Skeletal muscle cell (primary cell): ENCODE measurements at regions not wholly inside any gene's neighbourhood (a gene's known extent, or its start where the extent isn't known, plus 50 kb on each side); places are given as distances from the start of the nearest gene placed in this dataset.
A peak's percentile ranks its signal among the peaks of the same experiment; 100 is the strongest.

ENCODE experiments used
- DNase-seq: peaks from one replicate; pipeline ENCODE4 v3.0.0-alpha.2; 2010; ENCODE audit warnings: low read depth
- H3K4me3 ChIP-seq: 2 replicates; pipeline ENCODE4 v1.5.1; 2011; ENCODE audit warnings: low read depth, mild to moderate bottlenecking, control low read depth, low read length, moderate library complexity

DNA sequence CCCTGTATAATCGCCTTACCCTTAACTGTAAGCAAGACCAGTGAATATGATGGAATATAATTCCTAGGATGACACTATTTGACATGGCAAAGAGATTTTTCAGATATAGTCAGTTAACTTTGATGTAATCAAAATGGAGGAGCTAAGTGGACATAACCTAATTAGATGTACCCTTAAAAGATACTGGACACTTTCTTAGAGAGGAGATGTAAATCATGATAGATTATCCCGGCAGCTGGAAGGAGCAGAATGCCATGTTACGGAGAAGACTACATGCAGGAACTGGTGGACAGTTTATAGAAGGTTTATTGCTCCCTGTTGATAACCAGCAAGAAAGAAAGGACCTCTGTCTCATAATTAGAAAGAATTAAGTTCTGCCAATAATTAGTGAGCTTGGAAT, 1142.9 kb downstream of the SI start:
- no peak for DNase-seq
- no peak overlapping the region for H3K4me3 ChIP-seq

DNA sequence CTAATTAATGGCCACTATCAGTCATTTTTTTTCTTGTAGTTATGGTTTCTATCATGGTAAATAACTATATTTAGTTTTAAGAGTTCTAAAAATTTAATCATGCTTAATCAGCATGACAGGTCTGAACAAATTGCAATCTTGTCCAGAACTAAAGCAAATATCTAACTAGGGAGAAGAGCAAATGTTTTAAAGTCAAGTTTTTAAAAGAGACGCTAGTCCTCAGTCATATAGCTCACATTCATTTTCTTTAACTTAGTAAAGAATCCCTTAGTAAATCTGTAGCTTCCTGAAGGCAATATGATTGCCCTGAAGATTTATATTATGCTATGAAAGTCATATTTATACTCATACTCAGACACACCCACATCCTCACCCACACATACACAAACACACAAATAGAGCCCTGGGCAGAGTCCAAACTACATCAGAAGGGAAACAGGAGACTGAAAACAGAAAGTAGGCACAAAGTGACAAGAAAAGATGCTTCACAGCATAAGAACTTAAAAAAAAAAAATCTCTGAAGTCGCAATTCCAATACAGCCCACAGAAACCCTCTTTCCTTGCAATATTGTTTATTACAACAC, 1149.1 kb downstream of the SI start:
- DNase-seq, result no peak
- no peak overlapping the region for H3K4me3 ChIP-seq

- no peak overlapping the region for H3K4me3 ChIP-seq
- DNase-seq, result no peak
Observed at GRCh38 chr3:163927521-163927920, 1150.8 kb downstream of the SI start.

GRCh38 chr3:163924600-163924999, 1153.7 kb downstream of the SI start:
- DNase-seq, result no peak
- no peak overlapping the region for H3K4me3 ChIP-seq

GRCh38 chr3:163919154-163919553, 1159.1 kb downstream of the SI start:
- DNase-seq, result no peak
- no peak overlapping the region for H3K4me3 ChIP-seq

- no peak for DNase-seq
- H3K4me3 ChIP-seq, result no peak overlapping the region
Observed at GRCh38 chr3:163916596-163917560, 1161.4 kb downstream of the SI start.

GRCh38 chr3:163915280-163915679, 1163.0 kb downstream of the SI start:
- no peak for DNase-seq
- H3K4me3 ChIP-seq, result no peak overlapping the region

- DNase-seq, result no peak
- H3K4me3 ChIP-seq, result no peak overlapping the region
Observed at GRCh38 chr3:163914567-163914966, 1163.7 kb downstream of the SI start.

GRCh38 chr3:163891771-163892170, 1186.5 kb downstream of the SI start:
- DNase-seq, result no peak
- H3K4me3 ChIP-seq, result no peak overlapping the region

GRCh38 chr3:163890661-163891060, 1187.6 kb downstream of the SI start:
- no peak for DNase-seq
- H3K4me3 ChIP-seq, result no peak overlapping the region

DNA sequence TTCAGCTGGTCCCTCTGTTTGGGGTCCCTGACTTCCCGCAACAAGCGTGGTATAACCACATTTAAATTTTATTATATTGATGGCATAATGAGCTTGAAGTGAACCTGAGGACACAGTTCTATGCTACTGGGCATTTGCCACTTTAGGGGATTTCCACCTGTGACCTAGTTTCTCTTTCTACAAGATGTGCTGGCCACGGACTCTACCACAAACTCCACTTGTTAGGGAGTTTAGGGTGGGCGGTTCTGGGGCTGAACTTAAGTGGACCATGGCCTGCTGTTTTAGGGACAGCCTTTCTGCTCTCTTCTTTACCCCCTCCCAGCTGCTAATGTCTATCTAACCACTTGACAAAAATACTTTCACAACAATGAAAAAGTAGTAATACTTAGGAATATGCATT, 1199.1 kb downstream of the SI start:
- DNase-seq, result no peak
- H3K4me3 ChIP-seq, result no peak overlapping the region

GRCh38 chr3:163878396-163878795, 1199.9 kb downstream of the SI start:
- DNase-seq, result no peak
- no peak overlapping the region for H3K4me3 ChIP-seq

DNA sequence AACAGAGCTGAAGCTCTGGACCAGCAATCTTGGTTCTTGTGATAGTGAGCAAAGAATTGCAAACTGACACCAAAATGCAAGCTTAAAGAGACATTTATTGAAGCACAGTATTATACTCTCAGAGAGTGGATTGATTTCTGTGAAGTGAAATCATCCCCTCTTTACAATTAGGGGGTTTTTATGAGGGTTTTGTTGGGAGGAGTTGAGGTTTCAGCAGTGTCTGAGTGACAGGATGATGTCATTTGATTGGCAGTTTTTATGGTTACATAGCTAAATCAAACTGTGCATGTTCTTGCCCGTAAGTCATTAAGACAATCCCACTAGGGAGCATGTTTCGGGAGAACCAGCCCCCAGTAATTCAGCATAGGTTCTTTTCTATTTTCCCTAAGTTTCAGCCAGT, 1200.5 kb downstream of the SI start:
- no peak for DNase-seq
- H3K4me3 ChIP-seq, result no peak overlapping the region

GRCh38 chr3:163863146-163863545, 1215.2 kb downstream of the SI start:
- no peak overlapping the region for H3K4me3 ChIP-seq
- DNase-seq, result peak; percentile 5

GRCh38 chr3:163852233-163852632, 1226.1 kb downstream of the SI start:
- DNase-seq, result no peak
- no peak overlapping the region for H3K4me3 ChIP-seq

DNA sequence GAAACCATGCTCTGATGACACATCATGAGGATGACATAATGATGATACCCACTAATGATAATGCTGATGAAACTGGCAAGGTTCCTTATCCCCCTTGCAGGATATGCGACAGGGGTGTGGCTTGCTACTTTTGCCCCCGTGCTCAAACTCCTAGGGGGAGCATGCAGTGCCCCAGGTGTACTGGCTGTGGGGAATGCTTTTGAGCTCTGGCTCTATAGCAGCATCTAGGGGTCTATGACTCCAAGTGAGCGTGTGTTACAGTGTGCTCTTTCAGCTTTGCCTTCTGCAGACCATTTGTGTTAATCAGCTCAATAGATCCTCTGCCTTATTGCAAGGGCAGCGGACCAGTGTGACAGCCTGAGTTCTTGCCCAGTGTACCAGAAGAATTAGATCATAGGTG, 1239.5 kb downstream of the SI start:
- no peak for DNase-seq
- H3K4me3 ChIP-seq, result no peak overlapping the region

DNA sequence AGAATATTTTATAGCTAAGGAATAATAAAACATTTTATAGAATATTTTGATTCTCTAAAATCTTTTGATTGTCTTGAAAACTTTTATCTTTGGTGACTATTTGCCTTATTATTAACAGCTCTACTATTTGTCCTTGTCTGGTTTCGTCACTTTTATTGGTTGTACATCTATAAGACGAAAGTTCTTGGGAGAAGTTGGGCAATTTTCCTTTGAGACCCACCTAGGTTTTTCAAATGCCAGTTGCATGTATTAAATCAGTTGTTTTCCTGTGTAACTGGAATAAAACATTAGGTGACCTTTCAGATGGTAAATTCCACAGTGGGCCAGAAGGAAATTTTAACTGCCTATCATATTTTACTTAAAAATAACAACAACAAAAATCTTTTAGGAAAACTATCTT, 1245.7 kb downstream of the SI start:
- H3K4me3 ChIP-seq, result no peak overlapping the region
- DNase-seq, result no peak

DNA sequence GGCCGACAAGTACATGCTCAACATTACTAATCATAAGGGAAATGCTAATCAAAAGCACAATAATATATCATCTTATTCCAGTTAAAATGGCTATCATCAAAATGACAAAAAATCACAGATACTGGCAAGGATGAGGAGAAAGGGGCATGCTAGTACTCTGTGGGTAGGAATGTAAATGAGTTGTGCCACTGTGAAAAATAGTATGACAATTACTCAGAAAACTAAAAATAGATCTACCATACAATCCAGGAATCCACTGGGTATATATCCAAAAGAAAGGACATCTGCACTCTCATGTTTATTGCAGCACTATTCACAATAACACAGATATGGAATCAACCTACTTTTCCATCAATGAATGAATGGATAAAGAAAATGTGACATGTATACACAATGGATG, 1256.5 kb downstream of the SI start:
- no peak for DNase-seq

DNA sequence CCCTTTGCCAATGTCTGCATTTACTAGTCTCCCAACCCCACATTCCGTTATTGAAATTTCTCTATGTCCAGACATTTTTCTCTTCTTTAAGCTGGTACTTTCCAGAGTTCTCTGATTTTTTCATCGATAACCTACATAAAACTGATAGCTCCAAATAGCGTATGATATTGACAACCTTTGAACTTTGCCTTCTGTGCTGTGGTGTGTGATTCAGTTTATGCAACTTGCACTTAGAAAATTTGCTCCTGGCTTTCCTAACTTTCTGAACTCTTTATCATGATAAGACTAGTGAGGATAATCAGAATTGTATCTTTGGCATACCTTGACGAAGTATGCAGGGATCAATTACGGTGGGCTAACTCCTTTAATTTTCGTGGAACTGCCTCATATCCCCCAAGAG, 1261.3 kb downstream of the SI start:
- no peak for DNase-seq
- no peak overlapping the region for H3K4me3 ChIP-seq

More for the DNA sequence above, 1256.5 kb downstream of the SI start:
- no peak overlapping the region for H3K4me3 ChIP-seq

- no peak overlapping the region for H3K4me3 ChIP-seq
- DNase-seq, result no peak
Observed at GRCh38 chr3:163813935-163814334, 1264.4 kb downstream of the SI start.

DNA sequence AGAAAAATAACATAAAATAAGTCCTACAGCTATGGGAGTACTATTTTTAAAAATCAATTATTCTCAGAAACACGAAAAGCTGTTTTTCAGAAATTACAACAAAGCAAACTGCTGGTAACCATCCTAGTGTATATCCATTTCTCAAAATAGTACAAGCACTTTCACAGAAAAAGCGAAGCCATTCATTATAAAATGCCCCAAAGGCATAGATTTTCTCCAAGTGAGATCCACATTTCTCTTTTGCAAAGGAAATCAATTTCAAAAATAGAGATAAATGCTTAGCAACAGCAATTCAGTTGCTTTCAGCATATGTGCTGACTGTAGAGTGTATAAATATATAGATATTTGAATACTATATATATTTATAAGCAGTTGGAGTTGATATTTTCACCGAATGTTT, 1266.3 kb downstream of the SI start:
- DNase-seq, result no peak

More for the DNA sequence above, 1266.3 kb downstream of the SI start:
- no peak overlapping the region for H3K4me3 ChIP-seq
